HG02885 (cell line): ENCODE measurements at regions not wholly inside any gene's neighbourhood (a gene's known extent, or its start where the extent isn't known, plus 50 kb on each side); places are given as distances from the start of the nearest gene placed in this dataset.
"Not testable (repeated sequence)": the region's sequence is repeated elsewhere in the genome, so short reads cannot be mapped to it uniquely, and the experiment has no call there.

Source experiments
- ATAC-seq: cut with Tn5 transposase; IDR thresholded peaks from one replicate; pipeline ENCODE4 v1.9.1; 2021; ENCODE audit warnings: mild to moderate bottlenecking; ENCODE audit not compliant: unreplicated experiment, poor library complexity

DNA sequence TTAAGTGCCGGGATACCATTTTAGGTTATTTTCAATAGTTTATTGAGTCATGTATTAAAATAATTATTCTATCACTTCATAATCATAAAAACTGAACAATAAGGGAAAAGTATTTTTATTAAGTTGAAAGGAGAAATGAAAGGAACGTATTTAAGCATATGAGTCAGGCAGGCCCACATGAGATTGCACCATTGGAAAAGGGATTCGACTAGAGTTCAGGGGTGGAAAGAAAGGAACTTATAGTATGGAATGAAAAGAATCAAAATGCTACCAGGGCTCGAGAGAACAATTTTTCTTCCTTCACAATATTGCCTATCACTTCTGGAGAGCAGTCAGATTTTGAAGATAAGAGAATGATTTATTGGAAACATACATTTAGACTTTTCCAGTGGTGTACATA lies 516.5 kb upstream of the NETO1 start:
- no peak for ATAC-seq

GRCh38 chr18:73381699-73382036 lies 513.9 kb upstream of the NETO1 start:
- ATAC-seq, result no peak

- ATAC-seq, result no peak
Measured at GRCh38 chr18:73381016-73381698, 513.4 kb upstream of the NETO1 start.

- ATAC-seq, result no peak
Measured at GRCh38 chr18:73366713-73367112, 498.9 kb upstream of the NETO1 start.

GRCh38 chr18:73365018-73365417 lies 497.2 kb upstream of the NETO1 start:
- ATAC-seq, result no peak

GRCh38 chr18:73355121-73355520 lies 487.3 kb upstream of the NETO1 start:
- no peak for ATAC-seq

GRCh38 chr18:73352546-73352945 lies 484.8 kb upstream of the NETO1 start:
- ATAC-seq, result no peak

GRCh38 chr18:73340135-73340977 lies 472.6 kb upstream of the NETO1 start:
- ATAC-seq, result no peak

DNA sequence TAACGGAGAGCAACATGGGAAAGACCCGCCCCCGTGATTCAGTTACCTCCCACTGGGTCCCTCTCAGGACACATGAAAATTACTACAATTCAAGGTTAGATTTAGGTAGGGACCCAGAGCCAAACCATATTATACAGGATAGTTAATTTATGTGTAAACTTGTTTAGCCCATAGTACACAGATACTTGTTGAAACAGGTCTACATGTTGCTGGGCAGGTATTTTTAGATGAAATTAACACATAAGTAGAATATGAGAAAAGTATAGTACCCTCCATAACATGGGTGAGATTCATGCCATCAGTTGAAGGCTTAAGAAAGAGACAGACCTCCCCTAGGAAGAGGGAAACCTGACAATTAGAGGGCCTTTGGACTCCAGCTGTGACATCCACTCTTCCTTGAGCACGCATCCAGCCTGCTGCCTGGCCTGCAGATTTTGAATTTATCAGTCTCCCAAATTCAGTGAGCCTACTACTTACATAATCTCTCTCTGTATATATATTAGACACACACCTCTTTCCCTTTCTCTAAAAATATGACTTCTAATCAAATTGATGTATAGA lies 463.5 kb upstream of the NETO1 start:
- ATAC-seq, result no peak

DNA sequence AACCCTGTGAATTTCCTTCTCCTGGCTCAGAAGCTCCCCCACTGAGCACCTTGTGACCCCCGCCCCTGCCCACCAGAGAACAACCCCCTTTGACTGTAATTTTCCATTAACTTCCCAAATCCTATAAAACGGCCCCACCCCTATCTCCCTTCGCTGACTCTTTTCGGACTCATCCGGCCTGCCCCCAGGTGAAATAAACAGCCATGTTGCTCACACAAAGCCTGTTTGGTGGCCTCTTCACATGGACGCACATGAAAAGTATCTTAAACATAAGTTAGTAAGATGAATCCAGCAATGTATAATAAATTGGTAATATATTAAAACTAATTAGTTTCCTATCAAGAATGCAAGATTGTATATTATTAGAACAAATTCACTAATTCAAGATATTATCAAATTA lies 462.3 kb upstream of the NETO1 start:
- ATAC-seq, result not testable (repeated sequence)

- not testable (repeated sequence) for ATAC-seq
Measured at GRCh38 chr18:73324187-73324831, 456.5 kb upstream of the NETO1 start.

- ATAC-seq, result no peak
Measured at GRCh38 chr18:73318739-73319479, 451.1 kb upstream of the NETO1 start.

DNA sequence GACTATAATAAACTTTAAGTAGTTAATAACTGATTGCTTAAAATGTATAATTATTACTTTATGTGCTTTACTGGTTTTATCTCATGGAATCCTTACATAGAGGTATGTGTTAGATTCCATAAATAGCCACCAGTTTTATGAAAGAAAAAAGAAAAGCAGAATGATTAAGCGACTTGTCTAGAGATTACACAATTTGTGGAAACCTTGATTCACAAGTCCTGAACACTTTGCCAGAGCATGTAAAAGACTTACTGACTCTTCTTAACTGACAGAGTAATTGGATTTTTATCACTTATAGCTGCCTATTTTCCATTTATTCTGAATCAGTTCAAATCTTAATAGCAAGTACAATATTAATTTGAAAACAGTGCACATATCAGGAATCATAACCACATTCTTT lies 448.7 kb upstream of the NETO1 start:
- no peak for ATAC-seq

GRCh38 chr18:73315381-73315780 lies 447.6 kb upstream of the NETO1 start:
- no peak for ATAC-seq

DNA sequence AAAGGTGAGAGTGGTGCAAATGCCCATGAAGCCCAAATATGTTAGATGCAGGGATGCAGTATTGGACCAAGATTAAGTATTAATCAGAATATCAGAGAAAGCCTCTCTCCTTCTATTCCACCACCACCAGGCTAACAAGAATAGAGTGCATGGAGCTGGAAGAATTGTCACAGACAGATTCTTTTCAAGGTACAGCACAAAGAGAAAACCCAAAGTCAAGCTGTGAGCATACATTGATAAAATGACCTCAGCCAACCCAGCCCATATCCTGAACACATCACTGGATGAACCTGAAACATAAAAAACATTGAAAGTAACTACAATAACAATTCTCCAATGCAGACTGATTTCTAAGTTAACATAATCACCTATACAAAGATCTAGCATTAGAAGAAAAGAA lies 445.7 kb upstream of the NETO1 start:
- no peak for ATAC-seq

DNA sequence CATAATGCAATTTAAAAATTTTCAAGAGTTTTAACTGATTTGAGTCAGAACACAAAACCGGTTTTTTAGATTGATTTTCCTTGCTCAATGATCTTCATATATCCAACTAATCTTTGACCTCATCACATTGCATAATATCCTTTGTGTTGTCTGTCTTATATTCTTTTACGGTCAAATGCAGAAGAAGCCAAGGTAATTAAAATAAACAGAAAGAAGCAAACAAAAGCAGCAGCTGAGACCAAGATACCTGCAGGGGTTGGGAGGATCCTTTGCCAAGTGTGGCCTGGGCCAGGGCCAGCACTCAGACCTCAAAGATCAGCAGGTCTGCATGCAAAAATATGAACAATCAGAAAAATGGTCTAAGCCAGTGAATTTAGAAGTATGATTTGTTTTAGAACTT lies 428.9 kb upstream of the NETO1 start:
- ATAC-seq, result no peak

- ATAC-seq, result no peak
Measured at GRCh38 chr18:73292156-73292555, 424.4 kb upstream of the NETO1 start.

- ATAC-seq, result no peak
Measured at GRCh38 chr18:73288813-73289212, 421.0 kb upstream of the NETO1 start.

DNA sequence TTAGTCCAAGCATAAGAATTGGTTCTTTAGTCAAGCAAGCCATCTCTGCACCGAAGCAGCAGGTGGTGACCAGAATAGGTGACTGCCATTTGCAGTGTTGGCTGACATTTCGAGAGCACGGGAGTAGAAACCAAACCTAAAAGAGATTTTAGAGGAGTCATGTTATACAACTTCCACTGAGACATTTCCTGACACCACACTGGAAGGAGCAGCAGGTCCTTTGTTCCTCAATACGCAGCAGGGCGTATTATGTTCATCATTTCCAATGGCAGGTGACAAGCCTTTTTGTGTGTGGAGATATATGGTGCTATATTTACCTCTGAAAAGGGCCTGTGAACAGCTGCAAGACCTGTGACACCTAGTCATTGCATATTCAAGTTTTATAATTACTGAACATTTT lies 418.8 kb upstream of the NETO1 start:
- no peak for ATAC-seq

DNA sequence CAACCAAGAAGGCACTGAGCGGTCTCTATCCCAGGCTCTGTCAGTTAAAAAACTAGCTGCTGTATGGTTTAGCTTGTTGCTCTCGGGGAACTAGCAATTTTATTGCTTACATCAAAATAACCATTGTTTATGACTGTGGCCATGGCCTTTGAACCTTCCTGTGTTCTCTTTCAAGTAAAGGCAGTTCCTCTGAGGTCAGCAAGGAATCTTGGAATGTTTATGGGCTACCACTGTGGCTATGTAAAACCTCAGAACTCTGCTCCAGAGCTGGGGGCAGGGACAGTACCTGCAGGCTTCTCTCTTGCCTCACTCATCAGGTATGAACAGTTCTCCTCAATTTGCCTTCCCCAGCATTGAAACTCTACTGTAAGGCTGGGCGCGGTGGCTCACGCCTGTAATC lies 416.0 kb upstream of the NETO1 start:
- ATAC-seq, result no peak
